HEK293T (cell line): ENCODE measurements at regions not wholly inside any gene's neighbourhood (a gene's known extent, or its start where the extent isn't known, plus 50 kb on each side); places are given as distances from the start of the nearest gene placed in this dataset.
"Not testable (repeated sequence)": the region's sequence is repeated elsewhere in the genome, so short reads cannot be mapped to it uniquely, and the experiment has no call there.

ENCODE experiments used
- ARNT ChIP-seq: fragments of 450-650 bp; IDR thresholded peaks from 2 replicates; pipeline ENCODE4 v1.6.1; 2017; ENCODE audit warnings: mild to moderate bottlenecking
- BHLHE40 ChIP-seq: fragments of 450-650 bp; IDR thresholded peaks from 2 replicates; pipeline ENCODE4 v1.6.1; 2016; ENCODE audit warnings: mild to moderate bottlenecking, moderate library complexity, borderline replicate concordance
- ELF4 ChIP-seq: fragments of 450-650 bp; IDR thresholded peaks from 2 replicates; pipeline ENCODE4 v1.6.1; 2017; ENCODE audit warnings: antibody characterized with exemption
- FOXA1 ChIP-seq: fragments of 450-650 bp; IDR thresholded peaks from 2 replicates; pipeline ENCODE4 v1.6.1; 2016; ENCODE audit warnings: mild to moderate bottlenecking
- FOXM1 ChIP-seq: fragments of 450-650 bp; IDR thresholded peaks from 2 replicates; pipeline ENCODE4 v1.6.1; 2017; ENCODE audit warnings: mild to moderate bottlenecking, borderline replicate concordance
- HDGF ChIP-seq: fragments of 450-650 bp; IDR thresholded peaks from 2 replicates; pipeline ENCODE4 v1.6.1; 2017; ENCODE audit warnings: antibody characterized with exemption, borderline replicate concordance
- L3MBTL2 ChIP-seq: fragments of 450-650 bp; conservative IDR thresholded peaks from 2 replicates; pipeline ENCODE4 v1.6.1; 2016; ENCODE audit warnings: mild to moderate bottlenecking
- LEF1 ChIP-seq: fragments of 450-650 bp; IDR thresholded peaks from 2 replicates; pipeline ENCODE4 v1.6.1; 2017; ENCODE audit warnings: mild to moderate bottlenecking, borderline replicate concordance
- SP1 ChIP-seq: fragments of 450-650 bp; IDR thresholded peaks from 2 replicates; pipeline ENCODE4 v1.6.1; 2017
- SUZ12 ChIP-seq: fragments of 450-650 bp; IDR thresholded peaks from 2 replicates; pipeline ENCODE4 v1.6.1; 2016; ENCODE audit warnings: mild to moderate bottlenecking
- TARDBP ChIP-seq: fragments of 450-650 bp; IDR thresholded peaks from 2 replicates; pipeline ENCODE4 v1.6.1; 2016
- ZNF384 ChIP-seq: fragments of 450-650 bp; IDR thresholded peaks from 2 replicates; pipeline ENCODE4 v1.6.1; 2016

- not testable (repeated sequence) for TF ChIP-seq ZNF384, TARDBP, FOXM1, ARNT, SP1, ELF4, SUZ12, BHLHE40, FOXA1, HDGF, LEF1, L3MBTL2
Observed at GRCh38 chr4:31266094-31266493, 545.9 kb downstream of the PCDH7 start.
